Type B pancreatic cell (in vitro differentiated cells): ENCODE measurements at regions not wholly inside any gene's neighbourhood (a gene's known extent, or its start where the extent isn't known, plus 50 kb on each side); places are given as distances from the start of the nearest gene placed in this dataset.

Experiments
- DNase-seq: peaks from one replicate; pipeline ENCODE4 v3.0.0; 2021; ENCODE audit warnings: mixed read lengths; ENCODE audit not compliant: unreplicated experiment; ENCODE audit errors: extremely low spot score
- H3K27ac Mint-ChIP-seq: 2 replicates; pipeline ENCODE4 v1.8.0; 2021; ENCODE audit warnings: mild to moderate bottlenecking, mixed read lengths
- H3K27me3 Mint-ChIP-seq: 2 replicates; pipeline ENCODE4 v1.8.0; 2021; ENCODE audit warnings: mixed read lengths
- H3K36me3 Mint-ChIP-seq: 2 replicates; pipeline ENCODE4 v1.8.0; 2021; ENCODE audit warnings: mixed read lengths
- H3K4me1 Mint-ChIP-seq: one replicate; pipeline ENCODE4 v1.8.0; 2021; ENCODE audit warnings: mixed read lengths; ENCODE audit not compliant: unreplicated experiment
- H3K4me3 Mint-ChIP-seq: 2 replicates; pipeline ENCODE4 v1.8.0; 2021; ENCODE audit warnings: mild to moderate bottlenecking, mixed read lengths
- H3K9me3 Mint-ChIP-seq: 2 replicates; pipeline ENCODE4 v1.8.0; 2021; ENCODE audit warnings: mixed read lengths
- CTCF ChIP-seq: fragments of 200-600 bp; sonication (generic); conservative IDR thresholded peaks from 2 replicates; pipeline ENCODE4 v1.5.0; 2021; ENCODE audit warnings: antibody characterized with exemption, mild to moderate bottlenecking

GRCh38 chr5:125969011-125969813, 454.0 kb upstream of the GRAMD2B start:
- H3K27me3 Mint-ChIP-seq, result peaks cover 10% of the 10 kb centered on the region
- TF ChIP-seq CTCF, result no peak

GRCh38 chr5:125969814-125970171, 453.4 kb upstream of the GRAMD2B start:
- Mint-ChIP-seq H3K27me3 (peaks cover 8% of the 10 kb centered on the region), H3K4me1 (peaks cover 25% of the 10 kb centered on the region), H3K9me3 (peaks cover 5% of the 10 kb centered on the region), H3K4me3 (no peak overlapping the region), H3K36me3 (peaks cover 3% of the 10 kb centered on the region), H3K27ac (peak overlapping the region; percentile 22)
- no peak for TF ChIP-seq CTCF
- no peak for DNase-seq

More at GRCh38 chr5:125969011-125969813, 454.0 kb upstream of the GRAMD2B start:
- no peak for DNase-seq
- no peak overlapping the region for H3K27ac Mint-ChIP-seq
- peaks cover 20% of the 10 kb centered on the region for H3K4me1 Mint-ChIP-seq
- peaks cover 5% of the 10 kb centered on the region for H3K9me3 Mint-ChIP-seq
- H3K36me3 Mint-ChIP-seq, result peaks cover 3% of the 10 kb centered on the region
- H3K4me3 Mint-ChIP-seq, result no peak overlapping the region

- Mint-ChIP-seq H3K36me3 (peaks cover 3% of the 10 kb centered on the region), H3K27ac (no peak overlapping the region), H3K9me3 (peaks cover 5% of the 10 kb centered on the region), H3K4me3 (no peak overlapping the region), H3K4me1 (peaks cover 31% of the 10 kb centered on the region), H3K27me3 (peaks cover 7% of the 10 kb centered on the region)
- TF ChIP-seq CTCF, result no peak
- DNase-seq, result no peak
Observed at GRCh38 chr5:125970631-125971307, 452.4 kb upstream of the GRAMD2B start.

GRCh38 chr5:125972706-125973105, 450.5 kb upstream of the GRAMD2B start:
- no peak for TF ChIP-seq CTCF
- H3K27ac Mint-ChIP-seq, result no peak overlapping the region
- no peaks in the 10 kb centered on the region for H3K9me3 Mint-ChIP-seq
- peaks cover 5% of the 10 kb centered on the region for H3K27me3 Mint-ChIP-seq
- no peaks in the 10 kb centered on the region for H3K36me3 Mint-ChIP-seq
- peaks cover 41% of the 10 kb centered on the region for H3K4me1 Mint-ChIP-seq
- DNase-seq, result no peak
- no peak overlapping the region for H3K4me3 Mint-ChIP-seq

- H3K4me3 Mint-ChIP-seq, result no peak overlapping the region
- no peak for DNase-seq
- H3K27me3 Mint-ChIP-seq, result peaks cover 5% of the 10 kb centered on the region
- no peaks in the 10 kb centered on the region for H3K36me3 Mint-ChIP-seq
- no peak overlapping the region for H3K27ac Mint-ChIP-seq
- TF ChIP-seq CTCF, result no peak
- H3K9me3 Mint-ChIP-seq, result no peaks in the 10 kb centered on the region
- H3K4me1 Mint-ChIP-seq, result peaks cover 38% of the 10 kb centered on the region
Observed at GRCh38 chr5:125974679-125975078, 448.5 kb upstream of the GRAMD2B start.
